GM04503 (cell line): ENCODE measurements at regions not wholly inside any gene's neighbourhood (a gene's known extent, or its start where the extent isn't known, plus 50 kb on each side); places are given as distances from the start of the nearest gene placed in this dataset.

ENCODE experiments used
- DNase-seq: peaks from one replicate; pipeline ENCODE4 v3.0.0-alpha.2; 2012; ENCODE audit warnings: low read depth

GRCh38 chr1:239538239-239538988 is 152.0 kb downstream of the CHRM3 start:
- no peak for DNase-seq

DNA sequence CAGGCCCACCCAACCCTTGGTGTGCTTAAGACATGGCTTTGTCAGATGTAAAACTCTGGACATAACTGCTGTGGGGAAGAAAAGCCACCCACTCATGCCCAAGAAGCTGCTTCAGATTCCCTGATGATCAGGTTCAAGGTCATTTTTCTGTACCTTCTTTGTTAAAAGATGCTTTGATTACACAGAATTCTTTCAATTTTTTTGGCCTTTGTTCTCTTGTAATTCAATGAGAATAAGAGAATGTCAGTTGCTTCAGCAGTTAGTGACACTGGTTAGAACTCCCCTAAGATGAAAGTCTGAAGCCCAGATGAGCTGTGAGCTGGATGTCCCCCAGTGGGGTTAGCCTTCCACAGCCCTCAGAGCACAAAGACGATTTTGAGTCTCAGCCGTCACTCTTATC is 152.7 kb downstream of the CHRM3 start:
- DNase-seq: no peak

DNA sequence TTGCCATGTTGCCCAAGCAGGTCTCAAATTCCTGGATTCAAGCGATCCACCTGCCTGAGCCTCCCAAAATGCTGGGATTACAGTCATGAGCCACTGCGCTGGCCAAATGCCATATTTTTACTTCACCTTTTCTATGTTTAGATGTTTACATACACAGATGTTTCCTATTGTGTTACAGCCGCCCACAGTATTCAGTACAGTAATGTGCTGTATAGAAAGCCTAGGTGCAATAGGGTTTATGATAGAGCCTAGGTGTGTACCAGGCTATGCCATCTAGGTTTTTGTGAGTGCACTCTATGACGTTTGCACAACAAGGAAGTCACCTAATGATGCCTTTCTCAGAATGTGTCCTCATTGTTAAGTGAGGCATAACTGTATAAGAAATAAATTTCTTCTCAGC is 153.4 kb downstream of the CHRM3 start:
- DNase-seq: no peak

DNA sequence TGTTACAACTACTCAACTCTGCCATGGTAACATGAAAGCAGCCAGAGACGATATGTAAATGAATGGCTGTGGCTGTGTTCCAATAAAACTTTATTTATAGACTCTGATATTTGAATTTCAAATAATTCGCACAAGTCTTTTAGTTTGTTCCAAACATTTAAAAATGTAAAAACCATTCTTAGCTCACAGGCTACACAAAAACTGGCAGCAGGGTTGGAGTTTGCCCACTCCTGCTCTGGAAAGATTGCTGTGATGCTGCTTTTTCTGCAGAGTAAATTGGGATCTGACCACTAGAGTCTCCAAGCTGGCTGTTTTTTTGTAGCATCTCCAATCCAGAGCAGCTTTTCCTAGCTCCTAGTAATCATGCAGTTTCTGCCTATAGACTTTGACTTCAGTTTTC is 157.5 kb downstream of the CHRM3 start:
- DNase-seq: no peak

DNA sequence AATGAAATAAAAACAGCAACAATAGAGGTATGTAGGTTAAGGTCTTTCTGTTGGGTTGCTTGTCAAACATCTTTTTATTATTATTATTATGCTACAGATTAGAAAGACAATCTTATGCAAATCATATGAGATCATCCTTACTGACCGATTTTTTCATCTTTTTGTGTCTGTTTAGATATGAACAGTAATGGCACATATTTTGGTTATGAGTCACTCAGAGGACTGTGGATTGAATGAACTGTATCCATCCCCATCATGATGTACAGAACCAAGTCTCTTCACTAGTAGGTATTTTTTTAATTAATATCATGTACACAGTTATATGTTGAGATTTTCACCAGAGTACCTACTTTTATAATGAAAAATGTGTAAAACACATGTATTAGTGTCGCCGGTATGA is 159.1 kb downstream of the CHRM3 start:
- DNase-seq: no peak

GRCh38 chr1:239547987-239548386 is 161.6 kb downstream of the CHRM3 start:
- no peak for DNase-seq

GRCh38 chr1:239550178-239550577 is 163.8 kb downstream of the CHRM3 start:
- no peak for DNase-seq

DNA sequence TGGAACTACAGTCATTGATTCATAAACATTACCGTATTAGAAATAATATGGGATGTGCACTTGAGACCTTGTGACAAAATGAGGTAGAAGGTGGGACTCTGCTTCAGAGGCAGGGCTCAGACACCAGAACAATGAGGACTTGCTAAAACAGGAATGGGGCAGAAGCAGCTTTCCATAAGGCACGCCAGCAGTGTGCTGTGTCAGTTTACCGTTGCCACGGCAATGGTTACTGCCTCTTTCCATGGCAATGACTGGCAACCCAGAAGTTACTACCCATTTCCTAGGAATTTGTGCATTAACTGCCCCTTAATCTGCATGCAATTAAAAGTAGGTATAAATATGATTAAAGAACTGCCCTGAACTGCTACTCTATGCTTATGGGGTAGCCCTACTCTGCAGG is 169.0 kb downstream of the CHRM3 start:
- no peak for DNase-seq

- DNase-seq: no peak
Measured at GRCh38 chr1:239558559-239558958, 172.2 kb downstream of the CHRM3 start.

DNA sequence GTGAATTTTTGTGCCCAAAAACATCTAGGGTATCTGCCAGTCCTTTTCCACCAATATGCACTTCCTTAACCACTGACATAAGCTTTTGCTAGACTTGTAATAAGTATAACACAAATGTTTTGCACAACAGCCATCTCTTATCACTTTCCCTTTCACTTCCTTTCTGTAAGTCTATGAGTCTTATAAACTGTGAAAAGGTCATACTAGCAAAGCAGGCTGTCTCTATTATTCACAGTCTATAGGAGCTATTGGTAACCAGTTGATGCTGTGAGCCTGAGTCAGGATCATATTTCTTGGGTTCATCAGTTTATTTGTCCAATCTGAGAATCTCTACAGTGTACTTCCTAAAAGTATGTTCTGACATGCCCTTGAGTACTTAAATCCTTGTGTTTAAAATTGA is 172.6 kb downstream of the CHRM3 start:
- no peak for DNase-seq

DNA sequence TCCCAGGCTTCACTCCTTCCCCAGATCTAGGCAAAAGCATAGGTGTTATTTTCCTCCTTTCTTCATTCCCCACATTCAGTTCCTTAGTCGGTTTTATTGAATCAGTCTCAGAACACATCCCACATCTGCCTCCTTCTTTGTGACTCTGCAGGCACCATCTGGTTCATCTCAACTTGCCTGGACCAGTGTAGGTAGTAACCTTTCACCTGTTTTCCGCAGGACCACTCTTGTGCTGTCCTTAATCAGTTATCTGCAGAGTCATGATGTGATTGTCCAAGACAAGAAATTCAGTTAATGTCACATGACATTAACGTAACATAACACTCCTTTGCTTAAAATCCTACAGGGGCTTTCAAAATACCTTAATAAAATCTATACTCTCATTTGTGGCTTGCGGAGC is 174.6 kb downstream of the CHRM3 start:
- no peak for DNase-seq

DNA sequence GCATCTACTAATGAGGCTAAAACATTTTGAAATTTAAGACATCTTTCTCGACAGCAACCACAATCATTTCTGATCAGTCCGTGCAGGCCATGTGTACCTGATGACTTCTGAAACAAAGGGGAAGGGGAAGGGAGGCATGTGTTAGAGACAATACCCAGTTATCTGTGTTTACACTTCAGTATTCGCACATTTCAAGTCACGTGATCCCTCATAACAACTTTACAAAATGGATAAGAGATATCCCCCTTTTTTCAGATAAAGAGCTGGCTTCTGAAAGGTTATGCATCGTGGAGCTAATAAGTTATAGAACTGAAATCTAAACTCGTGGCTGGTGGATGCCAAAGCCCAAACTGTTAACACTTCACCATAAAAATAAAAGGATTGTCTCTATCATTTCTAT is 175.7 kb downstream of the CHRM3 start:
- DNase-seq: no peak

GRCh38 chr1:239563681-239564080 is 177.3 kb downstream of the CHRM3 start:
- no peak for DNase-seq

DNA sequence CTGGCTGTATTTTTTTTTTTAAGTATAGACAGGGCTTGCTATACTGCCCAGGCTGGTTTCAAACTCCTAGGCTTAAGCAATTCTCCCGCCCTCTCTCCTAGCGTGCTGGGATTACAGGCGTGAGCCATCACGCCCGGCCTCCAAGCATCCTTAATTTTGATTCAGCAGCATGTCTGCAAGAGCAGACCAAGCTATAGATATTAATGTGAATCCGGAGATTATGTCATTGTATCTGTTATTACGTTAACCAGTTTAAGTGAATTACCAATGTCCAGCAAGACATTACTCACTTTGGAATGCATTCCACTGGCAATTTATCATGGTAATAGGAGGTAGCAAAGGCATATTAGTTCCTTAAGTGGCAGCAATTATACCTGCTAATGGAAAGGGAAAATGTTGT is 179.7 kb downstream of the CHRM3 start:
- DNase-seq: no peak

- DNase-seq: no peak
Measured at GRCh38 chr1:239570878-239571277, 184.5 kb downstream of the CHRM3 start.

DNA sequence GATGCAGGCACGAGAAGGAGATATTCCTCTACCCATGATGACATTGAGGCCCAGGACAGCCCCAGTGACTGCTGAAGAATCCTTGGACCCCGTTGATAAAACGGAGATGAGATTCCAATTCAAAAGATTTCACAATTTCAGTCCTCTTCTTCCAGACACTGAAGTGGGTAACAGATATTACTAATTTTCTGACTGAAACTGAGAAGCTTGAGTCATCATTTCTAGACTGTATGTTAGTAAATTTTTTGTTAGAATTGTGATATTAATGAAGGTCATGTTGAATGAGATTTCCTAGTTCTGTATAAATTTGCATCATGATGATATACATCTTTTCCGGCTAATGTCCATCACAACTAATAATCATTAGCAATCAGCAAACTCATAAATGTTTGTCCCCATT is 185.8 kb downstream of the CHRM3 start:
- DNase-seq: no peak

DNA sequence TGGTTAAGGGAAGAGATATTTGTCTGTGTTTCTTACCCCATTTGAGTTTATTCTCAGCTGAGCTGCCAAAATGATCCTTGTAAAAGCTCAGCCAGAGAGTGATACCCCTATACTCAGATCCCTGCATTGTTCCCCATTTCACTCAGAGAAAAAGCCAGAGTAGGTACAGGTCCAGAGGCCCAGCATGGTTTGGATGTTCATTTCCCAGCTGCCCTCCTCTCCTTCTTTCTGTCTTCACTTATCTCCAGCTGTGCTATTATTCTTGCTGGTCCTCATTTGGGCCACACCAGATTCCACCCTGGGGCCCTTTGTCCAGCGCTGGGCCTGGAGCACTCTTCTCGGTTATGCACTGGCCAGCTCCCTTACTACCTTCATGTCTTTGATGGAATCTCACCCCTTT is 187.7 kb downstream of the CHRM3 start:
- no peak for DNase-seq

GRCh38 chr1:239575113-239575512 is 188.7 kb downstream of the CHRM3 start:
- no peak for DNase-seq

GRCh38 chr1:239583536-239583935 is 197.2 kb downstream of the CHRM3 start:
- no peak for DNase-seq

DNA sequence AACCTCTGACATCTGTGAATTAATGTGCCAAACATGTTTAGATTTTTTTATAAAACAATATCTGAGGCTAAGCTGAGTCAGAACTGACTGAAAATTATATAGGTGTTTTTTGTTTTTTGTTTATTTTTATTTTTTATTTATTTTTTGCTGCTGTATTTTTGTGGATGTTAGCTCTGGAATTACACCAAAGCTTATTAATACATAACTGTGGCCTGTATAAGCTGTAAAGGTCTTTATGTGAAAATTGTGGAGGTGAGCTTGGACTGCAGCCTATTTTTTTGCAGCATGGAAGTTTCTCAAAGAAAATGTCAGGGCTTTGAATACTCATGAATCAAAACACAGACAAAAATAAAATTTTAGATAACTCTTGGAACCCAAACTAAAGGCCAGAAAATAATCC is 199.8 kb downstream of the CHRM3 start:
- DNase-seq: no peak

- DNase-seq: no peak
Measured at GRCh38 chr1:239587066-239587465, 200.7 kb downstream of the CHRM3 start.

DNA sequence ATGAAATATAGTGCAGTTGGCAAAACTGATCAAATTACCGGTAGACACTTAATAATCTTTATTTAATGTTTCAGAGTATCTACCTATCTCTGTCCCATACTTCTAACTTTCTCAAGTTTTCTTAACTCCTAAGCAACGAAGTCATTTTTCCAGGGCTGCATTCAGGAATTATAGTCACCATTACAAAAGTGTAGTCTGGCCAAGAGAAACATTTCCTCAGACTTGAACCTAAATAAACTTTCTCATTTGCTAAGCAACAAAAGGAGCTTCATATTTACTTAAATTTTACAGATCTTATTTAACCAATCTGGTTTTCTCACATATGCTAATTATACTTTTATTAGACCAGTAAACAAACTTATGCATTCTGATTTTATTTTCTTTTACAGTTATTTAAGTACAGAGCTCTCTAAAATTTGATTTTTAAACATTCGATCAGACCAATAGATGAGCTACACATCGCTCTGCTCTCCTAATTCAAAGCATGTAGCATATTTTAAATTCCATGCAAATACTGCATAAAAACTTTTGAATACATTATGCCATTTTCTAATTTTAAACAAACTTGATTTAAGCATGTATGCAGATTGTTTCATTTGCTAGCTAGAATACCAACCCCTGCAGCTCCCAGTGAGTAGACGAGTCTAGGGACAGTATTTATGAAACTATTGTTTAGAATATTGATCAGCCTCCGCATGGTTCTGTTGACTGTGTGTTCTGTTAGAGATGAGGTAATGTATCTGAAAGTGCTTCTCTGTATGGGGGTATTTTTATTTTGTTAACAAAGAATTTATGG is 201.4 kb downstream of the CHRM3 start:
- DNase-seq: no peak

DNA sequence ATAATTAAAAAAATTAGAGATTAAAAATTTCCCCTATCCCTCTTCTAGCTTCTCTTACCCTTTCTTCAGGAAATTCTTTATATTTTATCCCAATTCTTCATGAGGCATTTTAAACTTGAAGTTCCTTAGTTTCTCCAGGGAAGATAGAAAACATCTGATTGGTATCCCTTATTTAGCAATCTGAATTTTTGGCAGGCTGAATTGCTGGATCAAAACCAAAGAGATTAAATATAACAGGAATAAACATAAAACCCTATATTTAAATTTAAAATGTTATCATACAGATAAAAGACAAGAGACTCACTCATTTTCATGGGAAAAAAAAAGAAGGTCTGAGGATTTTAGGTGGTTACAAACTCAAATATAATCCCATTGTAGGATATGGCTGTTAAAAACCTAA is 204.2 kb downstream of the CHRM3 start:
- no peak for DNase-seq

DNA sequence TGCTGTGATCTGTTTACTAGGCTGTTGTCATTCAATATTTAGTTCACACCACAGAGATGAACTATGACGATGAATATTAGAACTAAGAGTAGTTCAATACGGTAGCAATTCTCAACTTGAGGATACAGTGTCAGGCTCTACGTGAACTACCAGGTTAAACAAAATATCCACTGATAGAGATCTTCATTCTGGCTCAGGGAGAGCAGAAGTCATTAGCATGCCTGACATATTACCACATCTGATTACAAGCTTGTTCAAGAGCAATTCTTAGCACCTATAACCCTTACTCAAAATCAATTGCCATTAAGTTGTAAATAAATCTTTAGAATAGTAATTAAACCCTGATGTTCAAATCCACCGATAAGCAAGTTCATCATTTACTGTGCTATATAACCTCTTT is 207.2 kb downstream of the CHRM3 start:
- DNase-seq: no peak
